ENCODE measurements at regions not wholly inside any gene's neighbourhood (a gene's known extent, or its start where the extent isn't known, plus 50 kb on each side); places are given as distances from the start of the nearest gene placed in this dataset.

DNA sequence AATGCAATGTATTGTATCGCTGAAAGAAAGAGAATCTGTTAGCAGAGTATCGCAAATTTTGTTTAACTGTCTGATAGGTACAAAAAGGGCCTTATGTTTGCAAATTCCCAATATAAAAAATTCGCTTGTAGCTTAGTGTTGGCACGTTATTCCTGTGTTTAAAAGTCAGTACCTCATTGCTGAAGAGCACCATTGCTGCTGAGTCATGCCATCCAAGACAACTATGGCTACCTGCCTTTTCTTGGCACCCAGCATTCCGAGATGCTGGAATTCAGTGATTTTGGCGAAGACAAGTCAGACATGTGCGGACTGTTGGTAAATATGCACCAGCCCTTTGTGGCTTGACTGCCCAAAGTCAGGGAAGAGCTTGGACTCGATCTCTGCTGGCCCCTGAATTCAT, 149.5 kb upstream of the EEA1 start:
- Histone ChIP-seq H3K4me1 (ENCODE audit: control insufficient read depth in 1 of 2, low read depth in 2 of 2) (peaks cover 0 to 33% of the 10 kb centered on the region in 2 donors), H3K27me3 (replicated peaks; ENCODE audit: insufficient read depth) (no peaks in the 10 kb centered on the region), H3K9me3 (no peaks in the 10 kb centered on the region), H3K4me3 (no peak overlapping the region), H3K36me3 (no peaks in the 10 kb centered on the region), H3K27ac (no peak overlapping the region)
- no peak for ATAC-seq (ENCODE audit: insufficient number of reproducible peaks, low FRiP score, low read depth)
- DNase-seq (ENCODE audit: low spot score): no peak
- TF ChIP-seq CTCF (IDR thresholded peaks at IDR 0.05): no peak

DNA sequence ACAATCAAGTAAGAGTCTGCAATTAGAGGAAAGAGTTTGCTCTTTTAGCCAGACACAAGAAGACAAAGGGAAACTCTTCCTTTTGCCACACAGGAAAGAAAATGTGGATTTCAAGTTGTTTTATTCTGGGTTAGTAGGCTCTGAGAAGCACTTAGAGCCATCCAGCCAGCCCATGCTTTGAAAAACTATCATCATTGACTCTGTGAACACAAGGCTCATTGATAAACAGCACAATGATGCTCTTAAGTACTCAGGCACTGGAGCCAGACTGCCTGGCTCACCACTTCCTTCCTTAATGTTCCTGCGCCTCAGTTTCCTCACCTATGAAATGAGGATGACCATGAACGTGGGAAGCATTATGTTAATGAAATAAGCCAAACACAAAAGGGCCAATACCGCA, 150.2 kb upstream of the EEA1 start:
- no peak for TF ChIP-seq CTCF (IDR thresholded peaks at IDR 0.05)
- Histone ChIP-seq H3K9me3 (no peaks in the 10 kb centered on the region), H3K36me3 (no peaks in the 10 kb centered on the region), H3K4me3 (no peak overlapping the region), H3K27ac (no peak overlapping the region), H3K27me3 (replicated peaks; ENCODE audit: insufficient read depth) (no peaks in the 10 kb centered on the region), H3K4me1 (ENCODE audit: control insufficient read depth in 1 of 2, low read depth in 2 of 2) (peaks cover 0 to 33% of the 10 kb centered on the region in 2 donors)
- ATAC-seq (ENCODE audit: insufficient number of reproducible peaks, low FRiP score, low read depth) (no peak), DNase-seq (ENCODE audit: low spot score) (no peak)

GRCh38 chr12:93079976-93080375, 150.9 kb upstream of the EEA1 start:
- Histone ChIP-seq H3K4me3 (no peak overlapping the region), H3K27ac (no peak overlapping the region), H3K9me3 (no peaks in the 10 kb centered on the region), H3K27me3 (replicated peaks; ENCODE audit: insufficient read depth) (no peaks in the 10 kb centered on the region), H3K36me3 (no peaks in the 10 kb centered on the region), H3K4me1 (ENCODE audit: control insufficient read depth in 1 of 2, low read depth in 2 of 2) (peaks cover 0 to 33% of the 10 kb centered on the region in 2 donors)
- TF ChIP-seq CTCF (IDR thresholded peaks at IDR 0.05): no peak
- ATAC-seq (ENCODE audit: insufficient number of reproducible peaks, low FRiP score, low read depth) (no peak), DNase-seq (ENCODE audit: low spot score) (no peak)

GRCh38 chr12:93080452-93080851, 151.4 kb upstream of the EEA1 start:
- no peak for TF ChIP-seq CTCF (IDR thresholded peaks at IDR 0.05)
- DNase-seq (ENCODE audit: low spot score) (no peak), ATAC-seq (ENCODE audit: insufficient number of reproducible peaks, low FRiP score, low read depth) (no peak)
- Histone ChIP-seq H3K27me3 (replicated peaks; ENCODE audit: insufficient read depth) (no peaks in the 10 kb centered on the region), H3K27ac (no peak overlapping the region), H3K36me3 (no peaks in the 10 kb centered on the region), H3K9me3 (no peaks in the 10 kb centered on the region), H3K4me1 (ENCODE audit: control insufficient read depth in 1 of 2, low read depth in 2 of 2) (peaks cover 0 to 33% of the 10 kb centered on the region in 2 donors), H3K4me3 (no peak overlapping the region)

DNA sequence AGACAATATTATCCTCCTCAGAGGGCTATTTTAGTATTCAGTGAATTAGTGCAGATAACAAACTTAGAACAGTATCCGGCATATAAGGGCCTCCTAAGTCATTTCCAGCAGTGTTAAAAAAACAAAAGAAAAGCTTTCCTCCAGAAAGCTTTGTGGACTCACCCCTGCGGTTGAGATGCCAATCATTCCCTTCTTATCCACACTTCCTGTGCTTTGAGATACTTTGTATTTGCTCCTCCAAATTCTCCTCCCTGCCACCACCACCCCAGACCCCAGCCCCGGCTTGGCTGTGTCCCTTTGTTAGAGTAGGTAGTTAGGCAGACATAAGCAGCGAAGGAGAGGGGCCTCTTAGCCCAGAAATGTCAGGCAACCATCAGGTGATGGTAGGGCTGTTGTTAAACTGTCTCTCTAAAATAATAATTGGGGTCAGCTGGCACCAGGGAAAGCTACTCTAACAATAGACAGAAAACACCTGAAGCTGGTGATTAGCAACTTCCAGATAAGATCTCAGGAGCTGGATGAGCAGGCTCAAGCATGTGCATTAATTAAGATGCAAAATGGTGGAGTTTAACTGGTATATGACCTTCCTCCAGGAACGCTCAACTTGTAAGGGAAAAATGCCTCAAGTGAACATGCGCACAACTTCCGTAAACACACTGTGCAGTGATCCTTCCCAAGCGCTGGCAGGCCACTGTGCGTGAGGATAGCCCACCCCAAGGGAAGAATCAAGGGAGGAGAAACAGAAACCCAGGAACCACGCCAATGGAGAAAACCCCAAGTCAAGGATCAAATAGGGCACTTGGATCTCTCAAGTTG, 152.1 kb upstream of the EEA1 start:
- no peak for DNase-seq (ENCODE audit: low spot score)
- no peaks in the 10 kb centered on the region for H3K36me3 ChIP-seq
- TF ChIP-seq CTCF (IDR thresholded peaks at IDR 0.05): no peak
- no peak overlapping the region for H3K4me3 ChIP-seq
- no peak overlapping the region for H3K27ac ChIP-seq
- H3K4me1 ChIP-seq (ENCODE audit: control insufficient read depth in 1 of 2, low read depth in 2 of 2): peaks cover 0 to 33% of the 10 kb centered on the region in 2 donors
- H3K9me3 ChIP-seq: no peaks in the 10 kb centered on the region
- ATAC-seq (ENCODE audit: insufficient number of reproducible peaks, low FRiP score, low read depth): no peak
- no peaks in the 10 kb centered on the region for H3K27me3 ChIP-seq (replicated peaks; ENCODE audit: insufficient read depth)
